ENCODE measurements at regions not wholly inside any gene's neighbourhood (a gene's known extent, or its start where the extent isn't known, plus 50 kb on each side); places are given as distances from the start of the nearest gene placed in this dataset.

GRCh38 chr4:157634057-157634456, 413.5 kb downstream of the GRIA2 start:
- DNase-seq = no peak

GRCh38 chr4:157616741-157617472, 396.4 kb downstream of the GRIA2 start:
- no peak for DNase-seq

GRCh38 chr4:157607996-157608395, 387.5 kb downstream of the GRIA2 start:
- no peak for DNase-seq

- DNase-seq = no peak
Measured at GRCh38 chr4:157600583-157600982, 380.1 kb downstream of the GRIA2 start.

GRCh38 chr4:157591245-157591644, 370.7 kb downstream of the GRIA2 start:
- no peak for DNase-seq

- no peak for DNase-seq
Measured at GRCh38 chr4:157590679-157591078, 370.2 kb downstream of the GRIA2 start.

GRCh38 chr4:157587681-157588423, 367.3 kb downstream of the GRIA2 start:
- no peak for DNase-seq

- DNase-seq = no peak
Measured at GRCh38 chr4:157582141-157582540, 361.6 kb downstream of the GRIA2 start.

GRCh38 chr4:157576671-157577217, 356.2 kb downstream of the GRIA2 start:
- DNase-seq = no peak

GRCh38 chr4:157575339-157575738, 354.8 kb downstream of the GRIA2 start:
- DNase-seq = no peak

- no peak for DNase-seq
Measured at GRCh38 chr4:157574606-157575005, 354.1 kb downstream of the GRIA2 start.

- no peak for DNase-seq
Measured at GRCh38 chr4:157572951-157573350, 352.4 kb downstream of the GRIA2 start.

GRCh38 chr4:157572284-157572683, 351.8 kb downstream of the GRIA2 start:
- DNase-seq = no peak

GRCh38 chr4:157564771-157565170, 344.2 kb downstream of the GRIA2 start:
- no peak for DNase-seq

- no peak for DNase-seq
Measured at GRCh38 chr4:157564218-157564617, 343.7 kb downstream of the GRIA2 start.

GRCh38 chr4:157558016-157558415, 337.5 kb downstream of the GRIA2 start:
- DNase-seq = no peak

GRCh38 chr4:157550028-157550427, 329.5 kb downstream of the GRIA2 start:
- DNase-seq = no peak

- DNase-seq = no peak
Measured at GRCh38 chr4:157527954-157528353, 307.4 kb downstream of the GRIA2 start.

GRCh38 chr4:157521906-157522305, 301.4 kb downstream of the GRIA2 start:
- no peak for DNase-seq

- no peak for DNase-seq
Measured at GRCh38 chr4:157514711-157515110, 294.2 kb downstream of the GRIA2 start.

- DNase-seq = no peak
Measured at GRCh38 chr4:157509341-157509740, 288.8 kb downstream of the GRIA2 start.

GRCh38 chr4:157502656-157503055, 282.1 kb downstream of the GRIA2 start:
- no peak for DNase-seq

- DNase-seq = no peak
Measured at GRCh38 chr4:157459785-157460184, 239.3 kb downstream of the GRIA2 start.

GRCh38 chr4:157447195-157447594, 226.7 kb downstream of the GRIA2 start:
- no peak for DNase-seq

Measured in activated CD4-positive, alpha-beta T cell treated with anti-CD3 and anti-CD28 coated beads, Interleukin-10, Interleukin-2, amounts not matched to agents 100 ng/mL and 50 ng/mL, durations not matched to agents 16 hours and 8 hours (primary cell).